Heart right ventricle (tissue), 16 donors: ENCODE measurements at regions not wholly inside any gene's neighbourhood (a gene's known extent, or its start where the extent isn't known, plus 50 kb on each side); places are given as distances from the start of the nearest gene placed in this dataset.

Experiments
- ATAC-seq, 8 donors: fragments of 200-7000 bp; cut with Tn5 transposase; one replicate each; pipeline ENCODE4 v1.9.1; 2020; ENCODE audit warnings: mild to moderate bottlenecking in 8 of 8, moderate library complexity in 8 of 8, moderate number of reproducible peaks in 1 of 8
- DNase-seq, 2 donors: peaks; one replicate each; pipeline ENCODE4 v3.0.0-alpha.2; 2020
- H3K27ac ChIP-seq, 10 donors: fragments of 200-600 bp; sonication (generic) in 2 of 10; one replicate each; pipeline versions ENCODE4 v1.5.0 to v1.8.0; 2020 to 2022; ENCODE audit warnings: mild to moderate bottlenecking in 3 of 10
- H3K27me3 ChIP-seq, 7 donors: fragments of 200-600 bp; one replicate each; pipeline ENCODE4 v1.8.0; 2021 to 2022; ENCODE audit warnings: mild to moderate bottlenecking in 2 of 7
- H3K36me3 ChIP-seq, 9 donors: fragments of 200-600 bp; sonication (generic) in 1 of 9; one replicate each; pipeline versions ENCODE4 v1.5.0 to v1.8.0; 2020 to 2022; ENCODE audit warnings: mild to moderate bottlenecking in 2 of 9
- H3K4me1 ChIP-seq, 9 donors: fragments of 200-600 bp; sonication (generic) in 1 of 9; one replicate each; pipeline versions ENCODE4 v1.5.0 to v1.8.0; 2020 to 2022; ENCODE audit warnings: mild to moderate bottlenecking in 4 of 9
- H3K4me3 ChIP-seq, 10 donors: fragments of 200-600 bp; sonication (generic) in 2 of 10; one replicate each; pipeline versions ENCODE4 v1.5.0 to v1.8.0; 2020 to 2022; ENCODE audit warnings: mild to moderate bottlenecking in 7 of 10, moderate library complexity in 2 of 10
- H3K9me3 ChIP-seq, 11 donors: fragments of 200-600 bp in 10 of 11; sonication (generic) in 2 of 11; one replicate each; pipeline versions ENCODE4 v1.5.0 to v1.8.0; 2013 to 2022; ENCODE audit warnings: mild to moderate bottlenecking in 2 of 11, control low read depth in 1 of 11, moderate library complexity in 1 of 11
- CTCF ChIP-seq, 9 donors: fragments of 200-600 bp; sonication (generic) in 2 of 9; IDR thresholded peaks; one replicate each; pipeline versions ENCODE4 v1.5.0 to v1.8.0; 2021 to 2022; ENCODE audit warnings: antibody characterized with exemption in 9 of 9, mild to moderate bottlenecking in 5 of 9, moderate library complexity in 1 of 9
- WGBS, 2 donors: extraction: QIAGEN DNeasy Blood & Tissue Kit; methylation state at CpG; one replicate each; pipeline ENCODE4 v1.1.7; 2013; ENCODE audit warnings: inconsistent platforms in 1 of 2; 5-methylcytosine and 5-hydroxymethylcytosine counted together
- intact Hi-C, 10 donors: fragments of 100-400 bp; cut with DNase I; formaldehyde crosslinking; loops; one replicate each; pipeline versions ENCODE4 v1.11.1 to v1.14.2; 2022
- donor health status: Arrhythmogenic right ventricular cardiomyopathy.
- donor health status: ischemic (EF 13 %, LVEDD 7.1; RV severe dilation, severe dysfunction).
- donor health status: healthy with polysubstance abuse.
- donor health status: DM: no; HTN: yes; CAD: no.
- donor health status: DM: no; HTN: no; CAD: no.
- donor health status: ischemic (EF 25% LVEDD 6.9; RV normal size, moderate dysfunction).
- donor health status: ischemic (EF 25% LVEDD 5.7; RV mildly dilated, moderate dysfunction).
- donor health status: healthy.
- donor health status: DM: yes; HTN: yes; CAD: no.
- donor health status: Ischemic cardiomyopathy.
- donor health status: ischemic (EF 35%, LVEDD 5.7; RV mildly dilated, moderate dysfunction).
- donor health status: nonischemic (EF 11% LVEDD 7.7; RV severe dilation, severe dysfunction).
- donor health status: DM: yes; HTN: yes; CAD: no.
- donor health status: PGD.
- donor health status: ischemic (EF 29% LVEDD 5.4; RV normal size, mild dysfunction).
- donor health status: nonischemic (EF 23%, LVEDD 6.1; RV moderate dilation, normal function).

GRCh38 chr9:7240569-7241311 is 483.0 kb downstream of the KDM4C start:
- no peaks in the 10 kb centered on the region for H3K36me3 ChIP-seq
- ATAC-seq (no peak), DNase-seq (no peak)
- 68 to 76% methylated on average over 5 of the region's 5 CpGs for WGBS, 2 donors
- H3K27ac ChIP-seq: no peak overlapping the region
- no peak for TF ChIP-seq CTCF (IDR thresholded peaks at IDR 0.05)
- H3K27me3 ChIP-seq: no peaks in the 10 kb centered on the region
- H3K9me3 ChIP-seq: peaks cover 0 to 19% (median 0%) of the 10 kb centered on the region in 11 donors
- H3K4me3 ChIP-seq: no peak overlapping the region
- no peaks in the 10 kb centered on the region for H3K4me1 ChIP-seq
- intact Hi-C loops: no loop called here

- 65 to 79% methylated on average over 2 of the region's 2 CpGs for WGBS, 2 donors
- Histone ChIP-seq H3K9me3 (peaks cover 0 to 19% (median 0%) of the 10 kb centered on the region in 11 donors), H3K27ac (no peak overlapping the region), H3K4me3 (no peak overlapping the region), H3K4me1 (no peaks in the 10 kb centered on the region), H3K36me3 (no peaks in the 10 kb centered on the region), H3K27me3 (no peaks in the 10 kb centered on the region)
- no peak for DNase-seq
- no peak for TF ChIP-seq CTCF (IDR thresholded peaks at IDR 0.05)
- peak in 1 of 8 donors; percentile 53 for ATAC-seq
- intact Hi-C loops: no loop called here
These were observed 481.9 kb downstream of the KDM4C start for GRCh38 chr9:7239708-7240107.

GRCh38 chr9:7238247-7238637 is 480.5 kb downstream of the KDM4C start:
- ATAC-seq (no peak), DNase-seq (no peak)
- H3K4me3 ChIP-seq: no peak overlapping the region
- H3K27ac ChIP-seq: no peak overlapping the region
- H3K36me3 ChIP-seq: no peaks in the 10 kb centered on the region
- peaks cover 0 to 19% (median 0%) of the 10 kb centered on the region in 11 donors for H3K9me3 ChIP-seq
- intact Hi-C loops: no loop called here
- no peaks in the 10 kb centered on the region for H3K4me1 ChIP-seq
- WGBS, 2 donors: 78 to 85% methylated on average over 2 of the region's 2 CpGs
- no peak for TF ChIP-seq CTCF (IDR thresholded peaks at IDR 0.05)
- H3K27me3 ChIP-seq: no peaks in the 10 kb centered on the region

GRCh38 chr9:7237473-7238246 is 479.9 kb downstream of the KDM4C start:
- Histone ChIP-seq H3K27me3 (no peaks in the 10 kb centered on the region), H3K4me3 (no peak overlapping the region), H3K9me3 (peaks cover 0 to 19% (median 0%) of the 10 kb centered on the region in 11 donors), H3K27ac (no peak overlapping the region), H3K36me3 (no peaks in the 10 kb centered on the region), H3K4me1 (no peaks in the 10 kb centered on the region)
- DNase-seq (no peak), ATAC-seq (no peak)
- intact Hi-C loops: no loop called here
- WGBS, 2 donors: 75 to 79% methylated on average over 1 of the region's 1 CpG
- no peak for TF ChIP-seq CTCF (IDR thresholded peaks at IDR 0.05)
